NCI-H446 treated with DMSO at 0.1 percent for 48 hours (cell line): ENCODE measurements at regions not wholly inside any gene's neighbourhood (a gene's known extent, or its start where the extent isn't known, plus 50 kb on each side); places are given as distances from the start of the nearest gene placed in this dataset.

ENCODE experiments used
- DNase-seq: peaks from one replicate; lab custom pipeline; 2025; lab: John Stamatoyannopoulos, UW

GRCh38 chr13:33515146-33515545, 229.6 kb upstream of the STARD13 start:
- no peak for DNase-seq

- no peak for DNase-seq
Measured at GRCh38 chr13:33518452-33518851, 232.9 kb upstream of the STARD13 start.

- DNase-seq: no peak
Measured at GRCh38 chr13:33519561-33520467, 234.3 kb upstream of the STARD13 start.

- DNase-seq: no peak
Measured at GRCh38 chr13:33520468-33520839, 234.9 kb upstream of the STARD13 start.

- peak; percentile 60 for DNase-seq
Measured at GRCh38 chr13:33524086-33524485, 238.5 kb upstream of the STARD13 start.

GRCh38 chr13:33525763-33526162, 240.2 kb upstream of the STARD13 start:
- peak; percentile 39 for DNase-seq

GRCh38 chr13:33526718-33527117, 241.2 kb upstream of the STARD13 start:
- no peak for DNase-seq

GRCh38 chr13:33528896-33529295, 243.3 kb upstream of the STARD13 start:
- DNase-seq: no peak

GRCh38 chr13:33531484-33531883, 245.9 kb upstream of the STARD13 start:
- DNase-seq: no peak

GRCh38 chr13:33535061-33535460, 249.5 kb upstream of the STARD13 start:
- no peak for DNase-seq

GRCh38 chr13:33536601-33537000, 251.0 kb upstream of the STARD13 start:
- no peak for DNase-seq

GRCh38 chr13:33537026-33537425, 251.5 kb upstream of the STARD13 start:
- no peak for DNase-seq

- DNase-seq: no peak
Measured at GRCh38 chr13:33537676-33538075, 252.1 kb upstream of the STARD13 start.

- DNase-seq: no peak
Measured at GRCh38 chr13:33541456-33541855, 255.9 kb upstream of the STARD13 start.

- DNase-seq: no peak
Measured at GRCh38 chr13:33541962-33542308, 256.4 kb upstream of the STARD13 start.

GRCh38 chr13:33542309-33543088, 256.9 kb upstream of the STARD13 start:
- DNase-seq: peak; percentile 99

- no peak for DNase-seq
Measured at GRCh38 chr13:33543089-33543459, 257.5 kb upstream of the STARD13 start.

- peak; percentile 25 for DNase-seq
Measured at GRCh38 chr13:33543631-33544265, 258.2 kb upstream of the STARD13 start.

GRCh38 chr13:33544308-33544707, 258.8 kb upstream of the STARD13 start:
- DNase-seq: no peak

- no peak for DNase-seq
Measured at GRCh38 chr13:33545492-33545891, 259.9 kb upstream of the STARD13 start.

GRCh38 chr13:33547035-33547434, 261.5 kb upstream of the STARD13 start:
- no peak for DNase-seq

GRCh38 chr13:33548069-33548468, 262.5 kb upstream of the STARD13 start:
- no peak for DNase-seq

GRCh38 chr13:33550276-33550675, 264.7 kb upstream of the STARD13 start:
- no peak for DNase-seq
